NCI-H345 (cell line): ENCODE measurements at regions not wholly inside any gene's neighbourhood (a gene's known extent, or its start where the extent isn't known, plus 50 kb on each side); places are given as distances from the start of the nearest gene placed in this dataset.
"Not testable (repeated sequence)": the region's sequence is repeated elsewhere in the genome, so short reads cannot be mapped to it uniquely, and the experiment has no call there.

Source experiments
- DNase-seq: peaks from one replicate; lab custom pipeline; 2025; lab: John Stamatoyannopoulos, UW

- no peak for DNase-seq
These were observed 161.8 kb upstream of the RIMS1 start for GRCh38 chr6:71724456-71725125.

- DNase-seq = no peak
These were observed 161.3 kb upstream of the RIMS1 start for GRCh38 chr6:71725126-71725470.

GRCh38 chr6:71726121-71726520 lies 160.2 kb upstream of the RIMS1 start:
- no peak for DNase-seq

- no peak for DNase-seq
These were observed 158.6 kb upstream of the RIMS1 start for GRCh38 chr6:71727632-71728294.

- no peak for DNase-seq
These were observed 156.1 kb upstream of the RIMS1 start for GRCh38 chr6:71730284-71730683.

- no peak for DNase-seq
These were observed 152.1 kb upstream of the RIMS1 start for GRCh38 chr6:71733970-71734899.

GRCh38 chr6:71737953-71738352 lies 148.4 kb upstream of the RIMS1 start:
- DNase-seq = no peak

GRCh38 chr6:71745525-71745924 lies 140.8 kb upstream of the RIMS1 start:
- DNase-seq = no peak

GRCh38 chr6:71766146-71766760 lies 120.1 kb upstream of the RIMS1 start:
- no peak for DNase-seq

- DNase-seq = no peak
These were observed 119.6 kb upstream of the RIMS1 start for GRCh38 chr6:71766796-71767195.

- DNase-seq = no peak
These were observed 118.0 kb upstream of the RIMS1 start for GRCh38 chr6:71768356-71768755.

GRCh38 chr6:71808865-71809264 lies 77.5 kb upstream of the RIMS1 start:
- no peak for DNase-seq

GRCh38 chr6:71810880-71811279 lies 75.5 kb upstream of the RIMS1 start:
- DNase-seq = no peak

GRCh38 chr6:71822625-71823024 lies 63.7 kb upstream of the RIMS1 start:
- no peak for DNase-seq

- DNase-seq = not testable (repeated sequence)
These were observed 54.1 kb upstream of the RIMS1 start for GRCh38 chr6:71832110-71832764.
